HG02610 (cell line): ENCODE measurements at regions not wholly inside any gene's neighbourhood (a gene's known extent, or its start where the extent isn't known, plus 50 kb on each side); places are given as distances from the start of the nearest gene placed in this dataset.

Source experiments
- ATAC-seq: cut with Tn5 transposase; IDR thresholded peaks from one replicate; pipeline ENCODE4 v1.9.1; 2021; ENCODE audit warnings: mild to moderate bottlenecking, moderate library complexity; ENCODE audit not compliant: unreplicated experiment

DNA sequence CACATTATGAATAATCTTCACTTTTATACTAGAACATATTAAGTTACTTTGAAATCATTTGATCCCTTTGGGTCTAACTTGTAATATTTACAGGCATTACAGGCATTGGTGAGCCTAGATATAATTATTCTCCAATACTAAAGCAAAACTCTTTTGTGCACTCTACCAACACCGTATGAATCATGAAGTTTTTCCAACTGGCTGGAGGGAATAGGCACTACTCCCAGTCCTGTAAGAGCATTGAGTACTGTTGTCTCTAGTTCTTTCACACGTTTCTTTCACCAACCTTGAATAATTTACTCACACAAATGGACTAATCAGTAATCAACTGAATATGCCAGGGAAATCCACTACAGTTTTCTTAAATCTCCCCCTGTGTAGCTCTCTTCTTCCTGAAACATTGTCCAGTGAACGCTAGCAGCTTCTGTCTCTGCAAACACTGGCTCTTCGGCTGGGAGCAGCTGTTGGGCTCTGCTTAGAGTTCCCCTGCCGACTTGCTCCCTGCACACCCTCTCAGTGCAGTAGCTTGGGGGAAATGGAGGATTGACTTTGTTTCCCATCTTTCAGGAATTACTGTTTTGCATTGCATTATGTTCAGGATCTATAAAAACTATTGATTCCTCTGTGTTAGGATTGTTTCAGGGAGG is 476.7 kb downstream of the RFC3 start:
- no peak for ATAC-seq

DNA sequence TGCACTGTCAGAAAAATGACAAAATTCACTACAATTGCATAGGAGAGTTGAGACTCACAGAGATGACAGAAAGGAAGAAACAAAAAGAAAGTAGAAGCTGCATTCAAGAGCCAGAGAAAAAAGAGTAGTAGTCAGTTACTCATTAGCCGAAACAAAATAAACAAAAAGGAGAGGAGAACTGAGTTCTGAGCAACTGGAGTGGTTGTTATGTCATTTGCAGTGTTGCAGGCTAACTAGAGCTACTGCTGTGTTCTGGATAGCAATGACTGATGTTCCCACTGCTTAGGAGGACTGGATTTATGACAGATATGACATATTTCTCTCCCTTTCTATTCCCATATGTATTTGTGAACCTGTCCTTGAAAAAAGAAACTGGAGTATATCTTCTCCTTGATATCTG is 482.6 kb downstream of the RFC3 start:
- no peak for ATAC-seq

DNA sequence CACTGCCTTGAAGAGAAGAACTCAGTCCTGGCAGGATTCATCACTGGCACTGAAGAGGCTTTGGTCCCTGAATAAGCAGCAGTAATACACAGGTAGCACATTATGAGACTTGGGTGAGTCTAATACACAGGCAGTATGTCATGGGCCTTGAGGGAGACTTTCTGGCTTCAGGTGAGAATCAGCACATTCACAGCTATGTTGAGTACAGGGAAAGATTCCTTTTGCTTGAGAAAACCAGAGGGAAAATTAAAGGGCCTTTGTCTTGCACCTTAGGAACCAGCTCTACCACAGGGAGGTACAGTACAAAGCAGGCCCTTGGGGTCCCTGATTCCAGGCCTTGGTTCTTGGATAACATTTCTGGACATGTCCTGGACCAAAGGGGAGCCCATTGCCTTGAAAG is 484.6 kb downstream of the RFC3 start:
- ATAC-seq: no peak

DNA sequence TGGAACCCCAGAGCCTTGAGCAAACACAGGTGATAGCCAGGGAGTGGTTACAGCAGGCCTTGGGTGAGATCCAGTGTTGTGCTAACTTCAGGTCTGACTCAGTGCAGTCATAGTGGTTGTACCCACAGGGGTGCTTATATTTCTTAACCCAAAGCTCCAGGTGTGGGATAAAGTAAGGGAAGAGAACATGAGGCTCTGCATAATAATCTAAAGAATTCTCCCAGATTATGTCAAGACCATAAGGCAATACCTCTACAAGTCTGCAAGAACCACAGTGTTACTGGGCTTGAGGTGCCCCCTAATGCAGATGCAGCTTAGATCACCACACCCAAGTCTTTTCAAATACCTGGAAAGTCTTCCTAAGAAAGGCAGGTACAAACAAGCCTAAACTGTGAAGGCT is 485.4 kb downstream of the RFC3 start:
- no peak for ATAC-seq

DNA sequence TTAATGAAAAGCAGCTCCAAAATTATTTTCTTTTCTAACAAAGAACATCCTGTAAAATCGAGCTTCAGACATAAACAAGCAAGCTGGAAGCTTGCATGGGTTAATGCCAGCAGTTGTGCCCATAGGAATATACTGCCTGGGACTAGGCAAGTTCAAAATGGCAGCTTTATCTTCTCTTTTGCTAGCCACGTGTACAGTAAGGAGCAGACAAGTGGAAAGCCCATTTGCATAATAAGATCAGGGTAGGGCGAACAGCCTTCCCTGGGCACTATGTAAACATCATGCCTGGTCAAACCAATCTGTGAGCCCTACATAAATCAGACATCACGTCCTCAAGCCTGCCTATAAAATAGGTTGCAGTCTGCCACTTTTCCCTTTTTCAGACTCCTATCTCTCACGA is 489.7 kb downstream of the RFC3 start:
- ATAC-seq: no peak

DNA sequence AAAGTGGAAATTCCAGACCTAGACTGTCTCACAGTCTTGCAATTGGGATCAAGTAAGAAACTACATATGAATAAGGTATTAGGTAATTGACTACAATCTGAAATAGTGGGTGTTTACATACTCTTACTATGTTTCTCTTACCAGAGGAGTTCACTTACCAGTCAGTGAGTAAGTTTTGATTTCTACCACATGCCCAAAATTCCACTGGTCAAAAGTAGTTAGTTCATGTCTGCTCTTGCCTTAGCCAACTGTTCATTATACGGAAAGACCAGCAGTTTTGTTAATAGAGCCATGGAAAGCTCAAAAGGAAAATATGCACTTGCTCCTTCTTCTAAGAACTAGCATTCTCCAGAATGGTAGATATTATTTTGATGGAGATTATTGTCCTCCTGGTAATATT is 490.8 kb downstream of the RFC3 start:
- no peak for ATAC-seq

DNA sequence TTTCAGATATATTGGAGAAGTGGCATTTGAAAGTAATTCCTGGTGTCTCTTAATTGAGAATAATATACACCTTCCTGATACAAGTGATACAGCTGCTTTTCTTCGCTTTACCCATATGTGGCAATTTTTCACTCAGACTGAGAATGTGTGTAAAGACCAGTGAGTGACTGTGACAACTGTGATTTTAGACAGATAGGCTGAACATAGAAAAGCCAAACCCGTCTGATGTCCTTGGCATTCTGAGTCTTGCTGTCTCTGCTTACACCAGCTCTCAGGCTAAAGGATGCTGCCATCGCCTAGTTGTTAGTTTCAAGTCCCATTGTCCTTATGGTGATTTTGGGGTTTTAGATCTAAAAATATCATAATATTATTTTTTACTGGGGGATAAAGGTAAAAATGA is 492.6 kb downstream of the RFC3 start:
- no peak for ATAC-seq

DNA sequence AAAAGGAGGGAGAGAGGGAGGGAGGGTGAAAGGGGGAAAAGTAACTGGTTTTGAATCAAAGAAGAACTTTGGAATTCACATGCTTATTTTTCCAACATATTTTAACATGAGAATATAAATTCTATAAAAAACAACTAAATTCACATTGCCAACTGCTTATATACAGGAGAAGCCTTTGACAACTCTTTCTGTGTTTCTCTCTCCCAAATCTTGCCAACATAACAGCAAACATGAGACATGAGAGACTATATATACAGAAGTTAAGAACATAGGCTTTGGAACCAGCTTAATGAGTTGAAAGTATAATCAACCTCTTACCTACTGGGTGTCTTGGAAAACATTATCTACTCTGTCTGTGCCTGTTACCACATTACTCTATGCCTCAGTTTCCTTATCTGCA is 493.3 kb downstream of the RFC3 start:
- no peak for ATAC-seq

DNA sequence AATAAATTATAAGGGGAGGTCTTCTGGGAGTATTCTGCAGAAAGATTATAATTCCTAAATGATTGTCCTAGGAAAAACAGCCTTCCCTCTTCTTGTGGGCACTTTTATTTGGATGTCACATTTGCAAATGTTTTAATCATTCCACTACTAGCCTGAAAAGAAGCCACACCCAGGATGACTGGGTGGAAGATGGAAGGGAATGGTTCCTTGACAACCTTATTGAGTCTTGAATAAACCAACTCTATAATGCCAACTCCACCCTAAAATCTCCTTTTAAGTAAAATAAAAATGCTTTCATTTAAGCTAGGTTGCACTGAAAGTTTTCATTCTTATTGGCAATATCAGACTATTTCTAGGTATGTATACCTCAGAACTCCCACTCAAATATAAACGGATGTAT is 494.6 kb downstream of the RFC3 start:
- ATAC-seq: no peak

DNA sequence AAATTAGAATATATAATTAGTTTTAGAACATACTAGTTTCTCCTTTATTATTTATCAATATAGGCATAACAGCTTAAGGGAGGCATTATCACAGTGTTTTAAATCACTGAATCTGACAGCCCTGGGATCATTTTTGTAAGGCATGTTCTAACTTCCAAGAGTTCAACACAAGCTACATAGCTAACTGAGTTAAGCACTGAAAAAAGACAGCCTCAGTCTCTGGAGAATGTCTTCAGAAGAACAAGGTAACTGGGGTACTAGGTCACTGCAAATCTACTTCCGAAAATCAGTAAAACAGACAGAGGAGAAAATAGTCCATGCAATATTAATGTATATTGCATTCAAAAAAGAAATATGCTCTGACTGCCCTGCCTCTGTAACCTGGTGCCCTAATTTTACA is 502.1 kb downstream of the RFC3 start:
- no peak for ATAC-seq

DNA sequence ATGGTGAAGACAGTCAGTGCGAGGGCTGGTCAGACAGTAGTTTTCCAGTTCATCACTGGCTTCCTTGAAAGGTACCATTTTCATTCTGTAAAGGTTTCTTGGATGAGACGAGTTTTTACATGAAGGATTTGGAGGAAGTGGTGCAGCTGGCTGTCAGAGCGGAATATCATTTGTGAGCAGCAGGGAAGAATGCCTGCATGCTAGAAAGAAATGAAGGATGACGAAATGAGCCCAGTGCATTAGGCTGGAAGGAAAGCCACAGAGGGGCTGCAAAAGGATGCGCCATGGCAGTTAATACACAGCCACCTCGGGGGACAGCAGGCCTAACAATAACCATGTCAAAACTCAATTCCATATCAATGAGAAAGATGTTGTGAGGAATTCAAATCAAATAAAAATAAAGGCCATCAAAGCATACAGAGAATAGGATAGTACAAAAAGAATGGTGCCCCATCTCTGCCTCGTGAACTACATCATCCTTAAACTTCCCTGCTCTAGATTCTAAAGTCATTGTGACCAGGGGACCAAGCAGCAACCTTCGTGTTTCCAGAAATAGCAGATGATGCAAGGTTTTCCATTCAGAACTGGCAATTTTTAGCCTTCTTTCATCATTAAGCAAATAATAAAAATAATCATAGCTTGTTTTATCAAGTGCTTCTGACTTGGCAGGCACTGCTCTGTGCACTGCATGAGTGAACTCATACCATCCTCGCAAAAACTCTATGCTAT is 504.2 kb downstream of the RFC3 start:
- no peak for ATAC-seq

DNA sequence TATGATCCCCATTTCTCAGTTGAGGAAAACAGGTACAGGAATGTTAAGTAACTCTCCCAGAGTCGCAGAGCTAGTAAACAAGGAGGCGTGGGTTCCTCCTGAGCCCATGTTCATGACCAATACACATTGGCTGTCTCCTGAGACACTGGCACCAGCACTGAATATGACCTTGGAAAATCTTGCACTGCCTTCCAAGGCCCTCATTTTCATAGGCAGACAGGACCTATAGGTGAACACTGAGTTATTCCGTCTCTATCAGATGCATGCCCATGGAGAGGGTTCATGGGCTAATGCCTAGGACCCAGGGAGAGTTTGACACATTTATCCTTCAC is 504.8 kb downstream of the RFC3 start:
- ATAC-seq: no peak

DNA sequence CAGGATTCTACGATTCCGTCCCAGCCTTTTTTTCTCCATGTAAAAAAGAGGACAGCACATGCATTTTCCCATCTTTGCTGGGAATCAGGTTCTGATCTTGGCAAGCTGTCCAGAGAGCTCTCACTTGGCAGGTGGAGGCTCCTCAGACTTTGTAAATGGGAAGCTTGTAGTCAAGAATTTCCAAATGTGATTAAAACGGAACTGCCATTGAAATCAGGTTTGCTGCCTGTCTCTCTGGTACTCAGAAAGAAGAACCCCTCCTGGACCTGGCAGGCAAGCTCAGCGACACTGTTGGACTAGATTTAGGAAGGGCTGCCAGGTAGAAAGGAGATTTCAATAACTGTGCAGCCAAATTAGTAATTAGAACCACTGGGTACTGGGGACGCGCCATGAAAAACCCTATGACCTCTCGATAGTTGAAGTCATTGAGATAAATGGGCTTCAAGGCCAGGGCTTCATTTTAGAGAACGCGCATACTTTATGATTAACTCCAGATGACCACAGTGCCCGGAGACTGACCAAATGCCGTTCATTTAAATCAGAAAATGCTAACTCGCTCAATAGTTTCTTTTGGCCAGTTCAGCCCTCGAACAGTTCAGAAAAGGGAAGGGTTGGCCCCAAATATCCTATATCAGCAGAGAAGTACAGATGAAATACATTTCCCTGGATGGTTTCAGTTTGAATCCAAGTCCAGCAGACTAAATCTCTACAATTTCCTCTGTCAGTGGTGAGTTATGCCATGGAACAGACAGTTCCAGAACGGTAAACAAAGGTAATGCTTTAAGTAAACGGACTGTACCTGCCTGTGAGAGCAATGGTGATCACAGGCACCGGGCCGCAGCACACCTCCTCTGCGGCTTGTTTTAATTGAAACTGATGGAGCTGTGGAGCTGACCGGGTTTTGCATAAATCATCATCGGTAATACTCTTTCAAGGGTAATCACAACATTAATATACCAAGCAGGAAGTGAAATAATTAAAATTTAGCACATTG is 517.4 kb downstream of the RFC3 start:
- no peak for ATAC-seq

DNA sequence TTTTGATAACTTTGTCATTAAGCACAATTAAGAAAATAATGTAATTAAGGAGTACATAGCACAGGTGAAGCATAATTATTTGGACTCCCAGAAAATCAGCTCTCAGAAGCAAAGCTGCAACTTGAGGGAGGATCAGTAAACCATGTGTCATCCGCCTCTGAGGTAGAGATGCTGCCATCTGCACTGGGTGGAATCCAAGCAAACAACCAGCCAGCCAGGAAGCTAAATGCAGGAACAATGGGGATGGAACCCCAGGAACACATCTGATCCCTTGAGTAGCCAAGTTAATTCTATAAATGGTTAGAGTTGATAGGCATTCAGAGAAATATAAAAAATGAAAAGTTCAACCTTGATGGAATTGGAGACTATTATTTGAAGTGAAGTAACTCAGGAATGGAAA is 520.2 kb downstream of the RFC3 start:
- ATAC-seq: no peak

DNA sequence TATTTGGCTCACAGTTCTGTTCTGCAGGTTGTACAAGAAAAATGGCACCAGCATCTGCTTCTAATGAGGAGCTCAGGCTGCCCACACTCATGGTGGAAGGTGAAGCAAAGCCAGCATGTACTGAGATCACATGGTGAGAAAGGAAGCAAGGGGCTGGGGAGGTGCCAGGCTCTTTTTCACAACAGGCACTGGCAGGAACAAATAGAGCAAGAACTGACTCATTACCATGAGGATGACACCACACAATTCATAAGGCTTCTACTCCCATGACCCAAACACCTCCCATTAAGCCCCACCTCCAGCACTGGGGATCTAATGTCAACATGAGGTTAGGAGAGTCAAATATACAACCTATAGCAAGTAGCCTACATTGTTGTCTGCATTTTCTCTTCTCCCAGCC is 522.6 kb downstream of the RFC3 start:
- no peak for ATAC-seq

DNA sequence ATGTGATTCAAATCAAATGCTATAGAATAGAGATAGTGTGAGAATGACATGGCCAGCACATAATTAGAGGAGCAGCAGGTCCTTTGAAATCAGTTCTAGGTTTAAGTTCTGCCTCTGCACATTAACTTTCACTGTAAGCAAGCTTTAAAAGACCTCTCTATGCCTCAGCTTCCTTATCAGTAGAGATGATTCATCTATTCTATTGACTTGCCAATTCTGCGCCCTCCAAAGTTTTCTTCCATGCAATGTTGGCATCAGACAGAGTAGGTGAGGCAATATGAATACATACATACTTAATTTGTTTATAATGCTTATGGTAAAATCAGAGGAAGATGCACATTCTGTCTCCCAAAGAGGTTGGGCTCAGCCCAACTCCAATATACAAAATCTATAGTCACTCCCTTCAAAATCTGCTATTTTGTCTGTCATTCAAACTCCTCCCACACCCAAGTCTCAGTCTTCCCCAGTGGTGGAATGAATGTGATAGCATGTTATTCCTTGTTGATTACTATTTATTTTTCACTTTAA is 525.5 kb downstream of the RFC3 start:
- ATAC-seq: no peak

DNA sequence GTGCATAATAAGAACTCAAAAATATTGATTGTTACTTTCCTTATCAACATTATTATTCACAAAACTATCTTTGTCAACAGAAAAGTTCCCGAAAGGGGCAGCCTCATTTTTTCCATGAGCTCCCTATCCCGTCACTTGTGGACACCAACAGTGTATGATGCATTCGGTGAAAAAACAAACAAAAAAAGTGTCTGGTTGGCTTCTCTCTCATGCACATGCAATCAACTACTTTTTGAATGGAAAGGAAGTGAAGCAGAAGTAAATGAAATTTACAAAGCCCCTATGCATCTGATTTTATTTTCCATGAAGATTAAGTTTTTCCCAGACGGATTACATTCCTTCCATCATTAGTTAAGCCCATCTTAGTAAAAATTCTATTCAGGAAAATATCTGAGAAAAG is 526.9 kb downstream of the RFC3 start:
- no peak for ATAC-seq

DNA sequence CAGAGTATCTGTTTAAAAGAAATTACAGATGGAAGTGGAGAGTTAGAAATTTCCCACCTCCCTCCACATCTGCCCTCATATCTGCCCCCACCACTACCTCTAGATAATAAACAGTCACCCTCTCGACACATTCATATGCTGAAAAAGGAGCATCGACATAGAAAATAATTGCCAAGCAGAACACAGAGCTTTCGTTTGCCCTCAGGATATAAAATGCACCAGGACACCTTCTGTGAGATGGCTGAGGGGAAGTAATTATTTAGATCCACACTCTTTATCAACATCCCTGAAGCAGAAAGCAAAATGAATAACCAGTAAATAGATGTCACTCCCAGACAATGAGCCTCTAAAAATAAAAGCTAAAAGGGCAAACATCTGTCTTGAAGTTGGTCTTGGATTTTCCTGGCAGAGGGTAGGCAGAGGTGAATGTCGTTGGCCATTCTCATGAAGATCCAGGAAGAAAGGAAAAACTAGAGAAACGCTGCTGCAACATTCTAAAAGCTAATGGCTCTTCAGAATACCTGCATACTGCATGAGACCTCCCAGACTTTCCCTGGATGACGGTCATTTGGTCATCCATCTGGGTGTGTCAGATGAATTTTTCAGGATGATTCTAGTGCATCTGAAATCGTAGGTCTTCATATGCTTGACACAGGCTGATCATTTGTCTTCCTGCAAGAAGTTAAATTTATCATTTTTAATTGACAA is 527.5 kb downstream of the RFC3 start:
- no peak for ATAC-seq

DNA sequence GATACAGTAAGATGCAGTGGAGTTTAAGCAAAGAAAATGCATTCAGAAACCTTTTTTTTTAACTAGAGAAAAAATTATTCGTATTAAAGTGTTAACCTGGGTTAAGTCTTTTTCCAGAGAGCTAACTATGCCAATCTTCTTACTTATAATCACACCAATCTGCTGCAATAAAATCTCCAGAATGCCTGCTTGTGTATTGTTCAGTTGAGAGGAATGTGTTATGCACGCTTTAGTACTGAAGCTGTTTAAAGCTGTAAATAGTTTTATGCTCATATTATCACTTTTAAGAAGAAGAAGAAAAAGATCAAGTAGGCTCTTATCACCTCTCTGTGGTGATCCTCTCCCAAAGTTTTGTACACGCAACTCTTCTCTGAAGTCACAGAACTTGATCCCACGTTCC is 528.7 kb downstream of the RFC3 start:
- ATAC-seq: no peak

DNA sequence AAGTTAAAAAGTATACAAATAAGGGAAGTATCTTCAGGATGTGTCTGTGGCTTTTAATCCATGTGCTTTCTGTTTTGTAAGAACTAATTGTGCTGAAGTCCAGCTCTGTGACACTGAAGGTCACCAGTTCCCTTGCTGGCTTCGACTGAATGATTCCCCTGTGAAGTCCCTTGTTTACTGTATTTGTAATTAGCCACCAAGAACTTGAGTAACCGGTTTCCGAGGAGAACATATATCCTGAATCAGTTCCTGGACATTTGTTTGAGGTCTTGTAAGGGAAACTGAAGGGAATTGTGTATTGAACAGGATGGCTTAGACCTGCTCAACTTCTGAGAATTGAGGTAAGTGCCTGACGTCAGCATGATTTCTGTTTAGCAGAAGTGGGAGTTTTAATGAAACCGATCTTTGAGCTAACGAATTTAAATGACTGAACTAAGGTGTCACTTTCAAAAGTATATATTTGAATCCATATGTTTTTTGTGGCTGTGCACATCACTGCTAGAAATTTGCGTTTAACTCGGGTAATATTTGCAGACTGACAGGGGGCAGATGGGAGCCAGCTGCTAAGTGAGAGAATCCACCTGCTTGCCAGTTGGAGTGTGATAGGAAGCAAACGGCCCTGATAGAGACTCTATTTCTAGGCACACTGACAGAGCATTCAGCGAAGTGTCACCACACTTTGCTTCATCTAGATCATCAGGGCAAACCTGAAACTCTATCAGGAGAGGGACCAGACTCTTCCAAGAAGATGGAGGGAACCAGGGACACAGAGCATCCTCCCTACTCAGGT is 530.0 kb downstream of the RFC3 start:
- ATAC-seq: no peak
